SU-DHL-6 (cell line): ENCODE measurements at regions not wholly inside any gene's neighbourhood (a gene's known extent, or its start where the extent isn't known, plus 50 kb on each side); places are given as distances from the start of the nearest gene placed in this dataset.

Source experiments
- EZH2phosphoT487 ChIP-seq: fragments of 200-600 bp; sonication (generic), shearing (Covaris generic); conservative IDR thresholded peaks from 2 replicates; pipeline ENCODE4 v1.6.1; 2018; ENCODE audit warnings: mild to moderate bottlenecking, antibody characterized with exemption, low read length, moderate library complexity, mixed read lengths
- TF ChIP-seq, protein P1 (sequence below): fragments of 200-600 bp; sonication (generic); IDR thresholded peaks from one replicate; pipeline ENCODE4 v1.5.1; 2017; ENCODE audit warnings: antibody characterized with exemption, mild to moderate bottlenecking, low read length, moderate library complexity; ENCODE audit not compliant: insufficient read depth, poor library complexity, severe bottlenecking

GRCh38 chr4:178081176-178081575 is 638.9 kb upstream of the AGA start:
- TF ChIP-seq EZH2phosphoT487, result no peak
- TF ChIP-seq, protein P1, sequence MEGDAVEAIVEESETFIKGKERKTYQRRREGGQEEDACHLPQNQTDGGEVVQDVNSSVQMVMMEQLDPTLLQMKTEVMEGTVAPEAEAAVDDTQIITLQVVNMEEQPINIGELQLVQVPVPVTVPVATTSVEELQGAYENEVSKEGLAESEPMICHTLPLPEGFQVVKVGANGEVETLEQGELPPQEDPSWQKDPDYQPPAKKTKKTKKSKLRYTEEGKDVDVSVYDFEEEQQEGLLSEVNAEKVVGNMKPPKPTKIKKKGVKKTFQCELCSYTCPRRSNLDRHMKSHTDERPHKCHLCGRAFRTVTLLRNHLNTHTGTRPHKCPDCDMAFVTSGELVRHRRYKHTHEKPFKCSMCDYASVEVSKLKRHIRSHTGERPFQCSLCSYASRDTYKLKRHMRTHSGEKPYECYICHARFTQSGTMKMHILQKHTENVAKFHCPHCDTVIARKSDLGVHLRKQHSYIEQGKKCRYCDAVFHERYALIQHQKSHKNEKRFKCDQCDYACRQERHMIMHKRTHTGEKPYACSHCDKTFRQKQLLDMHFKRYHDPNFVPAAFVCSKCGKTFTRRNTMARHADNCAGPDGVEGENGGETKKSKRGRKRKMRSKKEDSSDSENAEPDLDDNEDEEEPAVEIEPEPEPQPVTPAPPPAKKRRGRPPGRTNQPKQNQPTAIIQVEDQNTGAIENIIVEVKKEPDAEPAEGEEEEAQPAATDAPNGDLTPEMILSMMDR, result no peak
